GM23338 (cell line): ENCODE measurements at regions not wholly inside any gene's neighbourhood (a gene's known extent, or its start where the extent isn't known, plus 50 kb on each side); places are given as distances from the start of the nearest gene placed in this dataset.

Experiments
- ATAC-seq: fragments of 200-7000 bp; cut with Tn5 transposase; 3 replicates; pipeline ENCODE4 v1.9.1; 2020
- DNase-seq: peaks from one replicate; pipeline ENCODE4 v3.0.0-alpha.2; 2015; ENCODE audit warnings: low spot score
- H2AFZ ChIP-seq: fragments of 200-600 bp; sonication (generic); 2 replicates; pipeline ENCODE4 v1.8.0; 2016; ENCODE audit warnings: antibody characterized with exemption, mild to moderate bottlenecking, moderate library complexity
- H3F3A ChIP-seq: fragments of 200-600 bp; sonication (generic); replicated peaks from 2 replicates; pipeline ENCODE4 v1.8.0; 2017; ENCODE audit warnings: antibody characterized with exemption, mixed run types, low read depth
- H3K27ac ChIP-seq: fragments of 200-600 bp; sonication (generic); 2 replicates; pipeline ENCODE4 v1.6.1; 2016; ENCODE audit warnings: low read depth
- H3K27me3 ChIP-seq: fragments of 200-600 bp; sonication (generic); 2 replicates; pipeline ENCODE4 v1.8.0; 2016; ENCODE audit warnings: mild to moderate bottlenecking, mixed run types, moderate library complexity; ENCODE audit not compliant: insufficient read depth
- H3K36me3 ChIP-seq: fragments of 200-600 bp; sonication (generic); 2 replicates; pipeline ENCODE4 v1.8.0; 2016; ENCODE audit warnings: mild to moderate bottlenecking; ENCODE audit not compliant: insufficient read depth
- H3K4me1 ChIP-seq: fragments of 200-600 bp; sonication (generic); 2 replicates; pipeline ENCODE4 v1.8.0; 2016; ENCODE audit warnings: mild to moderate bottlenecking, moderate library complexity; ENCODE audit not compliant: insufficient read depth
- H3K4me2 ChIP-seq: fragments of 200-600 bp; sonication (generic); 2 replicates; pipeline ENCODE4 v1.7.1; 2017; ENCODE audit warnings: mixed run types
- H3K4me3 ChIP-seq: fragments of 200-600 bp; sonication (generic); 2 replicates; pipeline ENCODE4 v1.6.1; 2016; ENCODE audit warnings: mixed run types
- H3K79me2 ChIP-seq: fragments of 200-600 bp; sonication (generic); replicated peaks from 2 replicates; pipeline ENCODE4 v1.8.0; 2017; ENCODE audit warnings: mild to moderate bottlenecking; ENCODE audit not compliant: insufficient read depth
- H3K9me2 ChIP-seq: fragments of 200-600 bp; sonication (generic); 2 replicates; pipeline ENCODE4 v1.8.0; 2017; ENCODE audit not compliant: insufficient read depth
- H4K20me1 ChIP-seq: fragments of 200-600 bp; sonication (generic); replicated peaks from 2 replicates; pipeline ENCODE4 v1.8.0; 2017; ENCODE audit warnings: mild to moderate bottlenecking; ENCODE audit not compliant: insufficient read depth
- H3K27ac Mint-ChIP-seq: 2 replicates; pipeline ENCODE4 v1.8.0; 2020; ENCODE audit warnings: inconsistent platforms, mild to moderate bottlenecking, moderate library complexity, mixed read lengths
- H3K27me3 Mint-ChIP-seq: 3 replicates; pipeline ENCODE4 v1.8.0; 2022; ENCODE audit warnings: low read depth, mild to moderate bottlenecking, moderate library complexity, mixed read lengths, inconsistent platforms; ENCODE audit not compliant: insufficient read depth, poor library complexity
- H3K36me3 Mint-ChIP-seq: 3 replicates; pipeline ENCODE4 v1.8.0; 2021; ENCODE audit warnings: low read depth, mild to moderate bottlenecking, inconsistent platforms, moderate library complexity, mixed read lengths
- H3K4me1 Mint-ChIP-seq: 3 replicates; pipeline ENCODE4 v1.8.0; 2020; ENCODE audit warnings: mild to moderate bottlenecking, inconsistent platforms, mixed read lengths
- H3K4me3 Mint-ChIP-seq: 3 replicates; pipeline ENCODE4 v1.8.0; 2021; ENCODE audit warnings: moderate library complexity, mild to moderate bottlenecking, inconsistent platforms, mixed read lengths
- H3K9me3 Mint-ChIP-seq: 3 replicates; pipeline ENCODE4 v1.8.0; 2020; ENCODE audit warnings: moderate library complexity, mild to moderate bottlenecking, inconsistent platforms, mixed read lengths
- EZH2 ChIP-seq: fragments of 200-600 bp; sonication (generic); IDR thresholded peaks from one replicate; pipeline ENCODE4 v1.8.0; 2017; ENCODE audit warnings: antibody characterized with exemption, mild to moderate bottlenecking, low read depth; ENCODE audit not compliant: unreplicated experiment
- EZH2phosphoT487 ChIP-seq: fragments of 200-600 bp; sonication (generic); IDR thresholded peaks from one replicate; pipeline ENCODE4 v1.8.1; 2018; ENCODE audit warnings: antibody characterized with exemption; ENCODE audit not compliant: unreplicated experiment
- JUNB ChIP-seq: IDR thresholded peaks from one replicate; pipeline ENCODE4 v1.6.1; 2016; ENCODE audit warnings: antibody characterized with exemption; ENCODE audit not compliant: unreplicated experiment
- NANOG ChIP-seq: IDR thresholded peaks from 2 replicates; pipeline ENCODE4 v1.6.1; 2016; ENCODE audit warnings: antibody characterized with exemption, borderline replicate concordance
- STAT1 ChIP-seq: IDR thresholded peaks from one replicate; pipeline ENCODE4 v1.6.1; 2016; ENCODE audit warnings: antibody characterized with exemption; ENCODE audit not compliant: unreplicated experiment
- ZNF114 ChIP-seq: fragments of 250-450 bp; sonication (Bioruptor Pico); IDR thresholded peaks from 2 replicates; pipeline ENCODE4 v1.5.0; 2020; ENCODE audit warnings: mild to moderate bottlenecking, moderate library complexity
- ZNF331 ChIP-seq: fragments of 250-450 bp; sonication (Bioruptor Pico); IDR thresholded peaks from 2 replicates; pipeline ENCODE4 v1.5.0; 2020; ENCODE audit warnings: low read depth, mild to moderate bottlenecking, moderate library complexity
- ZNF462 ChIP-seq: fragments of 250-450 bp; sonication (Bioruptor Pico); IDR thresholded peaks from 2 replicates; pipeline ENCODE4 v1.5.0; 2020; ENCODE audit warnings: mild to moderate bottlenecking, moderate library complexity

GRCh38 chr3:87361956-87362355 is 85.6 kb upstream of the POU1F1 start (continued):
- TF ChIP-seq NANOG (no peak), ZNF462 (CRISPR knock-in tag) (no peak), STAT1 (no peak), ZNF114 (no peak), EZH2phosphoT487 (no peak), ZNF331 (CRISPR knock-in tag) (no peak), EZH2 (no peak)

GRCh38 chr3:87361271-87361670 is 84.9 kb upstream of the POU1F1 start:
- Histone ChIP-seq H3K27me3 (no peaks in the 10 kb centered on the region), H3K9me2 (peaks cover 11% of the 10 kb centered on the region; the same call in 1 of the 2 replicates), H3K36me3 (no peaks in the 10 kb centered on the region), H3K4me3 (no peak overlapping the region), H3K4me1 (no peaks in the 10 kb centered on the region), H3K4me2 (no peak overlapping the region), H3F3A (no peaks in the 10 kb centered on the region), H3K27ac (no peak overlapping the region), H2AFZ (no peak overlapping the region), H3K79me2 (no peaks in the 10 kb centered on the region), H4K20me1 (no peaks in the 10 kb centered on the region)
- DNase-seq = no peak
- no peak for ATAC-seq
- Mint-ChIP-seq H3K27ac (no peak overlapping the region), H3K4me3 (no peak overlapping the region), H3K9me3 (no peaks in the 10 kb centered on the region), H3K27me3 (peaks cover 3% of the 10 kb centered on the region), H3K36me3 (no peaks in the 10 kb centered on the region), H3K4me1 (no peaks in the 10 kb centered on the region)
- TF ChIP-seq EZH2 (no peak), JUNB (no peak)
